GM12878 (cell line): ENCODE measurements at regions not wholly inside any gene's neighbourhood (a gene's known extent, or its start where the extent isn't known, plus 50 kb on each side); places are given as distances from the start of the nearest gene placed in this dataset.

Experiments used
- ATAC-seq: fragments of 200-7000 bp; cut with Tn5 transposase; 3 replicates; pipeline ENCODE4 v1.9.1; 2020; ENCODE audit warnings: mild to moderate bottlenecking, moderate library complexity
- BruUV-seq: library from RNA; stranded (reverse); fragments of 400-500 nt; replicated peaks from 2 replicates; lab custom pipeline; 2021; lab: Mats Ljungman, UMichigan
- CTCF ChIA-PET: fragments of 300-600 bp; sonication (Branson Sonifier 250); formaldehyde crosslinking; extraction: SDS; loops from one replicate; lab custom pipeline; 2021; ENCODE audit warnings: inconsistent platforms; lab: Yijun Ruan, JAX
- POLR2A ChIA-PET: fragments of 350-600 bp; formaldehyde crosslinking; extraction: SDS; loops from one replicate; lab custom pipeline; 2021; ENCODE audit warnings: inconsistent platforms; lab: Charles Lee
- RAD21 ChIA-PET: fragments of 300-600 bp; sonication (Branson Sonifier 250); formaldehyde crosslinking; loops from one replicate; lab custom pipeline; 2023; ENCODE audit warnings: antibody characterized with exemption; ENCODE audit not compliant: unreplicated experiment; lab: Charles Lee
- SMC1A ChIA-PET: fragments of 300-600 bp; sonication (Branson Sonifier 250); formaldehyde crosslinking; loops from one replicate; lab custom pipeline; 2023; ENCODE audit not compliant: unreplicated experiment, uncharacterized antibody; lab: Charles Lee
- DNase-seq: peaks from one replicate; pipeline ENCODE4 v3.0.0-alpha.2; 2011; ENCODE audit warnings: low read depth, low spot score
- FAIRE-seq: peaks from 3 replicates; lab custom pipeline; 2011; peaks lifted over from hg19 to GRCh38; lab: Jason Lieb, UNC
- H2AFZ ChIP-seq: 2 replicates; pipeline ENCODE4 v1.6.0; 2011; ENCODE audit warnings: low read depth, low read length, control low read depth; ENCODE audit not compliant: control insufficient read depth
- H3K27ac ChIP-seq: 2 replicates; pipeline ENCODE4 v1.5.1; 2011; ENCODE audit warnings: control low read depth; ENCODE audit not compliant: control insufficient read depth, insufficient read depth
- H3K27me3 ChIP-seq, 2 experiments: replicated peaks in 1 of 2; 2 replicates each; pipeline versions ENCODE4 v1.6.0 to v1.6.1; 2011; ENCODE audit warnings: low read length in 1 of 2; ENCODE audit not compliant: control insufficient read depth in 2 of 2, insufficient read depth in 2 of 2
- H3K36me3 ChIP-seq, 2 experiments: 2 replicates each; pipeline ENCODE4 v1.5.1; 2011; ENCODE audit warnings: low read length in 1 of 2; ENCODE audit not compliant: control insufficient read depth in 2 of 2, insufficient read depth in 2 of 2
- H3K4me1 ChIP-seq: 2 replicates; pipeline ENCODE4 v1.6.1; 2011; ENCODE audit warnings: mild to moderate bottlenecking, low read length, moderate library complexity, mixed read lengths; ENCODE audit not compliant: control insufficient read depth, insufficient read depth
- H3K4me2 ChIP-seq: 2 replicates; pipeline ENCODE4 v1.6.0; 2011; ENCODE audit warnings: control low read depth; ENCODE audit not compliant: control insufficient read depth, insufficient read depth
- H3K4me3 ChIP-seq: fragments of 200-600 bp; sonication (generic); 2 replicates; pipeline ENCODE4 v1.5.1; 2016
- H3K79me2 ChIP-seq: 2 replicates; pipeline ENCODE4 v1.6.0; 2011; ENCODE audit warnings: low read length; ENCODE audit not compliant: control insufficient read depth, insufficient read depth
- H3K9ac ChIP-seq: 2 replicates; pipeline ENCODE4 v1.8.0; 2011; ENCODE audit warnings: low read length, control low read depth, mixed read lengths; ENCODE audit not compliant: control insufficient read depth, insufficient read depth
- H3K9me3 ChIP-seq: replicated peaks from 3 replicates; pipeline ENCODE4 v1.5.1; 2011; ENCODE audit warnings: mild to moderate bottlenecking, low read length; ENCODE audit not compliant: control insufficient read depth, insufficient read depth
- H4K20me1 ChIP-seq: 2 replicates; pipeline ENCODE4 v1.6.0; 2011; ENCODE audit not compliant: control insufficient read depth, insufficient read depth
- BCL3 ChIP-seq: IDR thresholded peaks from 2 replicates; pipeline ENCODE4 v1.6.1; 2011; ENCODE audit warnings: borderline replicate concordance, low read depth, mild to moderate bottlenecking, moderate library complexity, low read length; ENCODE audit not compliant: insufficient read depth, poor library complexity, severe bottlenecking
- CBFB ChIP-seq: IDR thresholded peaks from 2 replicates; pipeline ENCODE4 v1.6.1; 2016; ENCODE audit warnings: antibody characterized with exemption, low read depth
- CHD4 ChIP-seq: fragments of 200-600 bp; sonication (generic); IDR thresholded peaks from 2 replicates; pipeline ENCODE4 v1.6.1; 2016; ENCODE audit warnings: mild to moderate bottlenecking
- DPF2 ChIP-seq: fragments of 450-650 bp; IDR thresholded peaks from 2 replicates; pipeline ENCODE4 v1.6.1; 2017; ENCODE audit warnings: mild to moderate bottlenecking
- E4F1 ChIP-seq: fragments of 450-650 bp; IDR thresholded peaks from 2 replicates; pipeline ENCODE4 v1.6.1; 2018; ENCODE audit warnings: borderline replicate concordance, mild to moderate bottlenecking; ENCODE audit not compliant: partially characterized antibody
- FOXK2 ChIP-seq: fragments of 450-650 bp; IDR thresholded peaks from 2 replicates; pipeline ENCODE4 v1.6.1; 2017; ENCODE audit warnings: mild to moderate bottlenecking, moderate library complexity
- JUNB ChIP-seq: IDR thresholded peaks from 2 replicates; pipeline ENCODE4 v1.6.1; 2016; ENCODE audit warnings: antibody characterized with exemption, mild to moderate bottlenecking
- MAX ChIP-seq: IDR thresholded peaks from 2 replicates; pipeline ENCODE4 v1.6.1; 2012; ENCODE audit warnings: low read depth, low read length, improper control_type of control experiment
- NR2C1 ChIP-seq: fragments of 450-650 bp; IDR thresholded peaks from 2 replicates; pipeline ENCODE4 v1.6.1; 2017; ENCODE audit warnings: antibody characterized with exemption, mild to moderate bottlenecking, moderate library complexity
- PBX3 ChIP-seq: IDR thresholded peaks from 2 replicates; pipeline ENCODE4 v1.6.1; 2011; ENCODE audit warnings: mild to moderate bottlenecking, low read depth, low read length, moderate library complexity; ENCODE audit not compliant: insufficient replicate concordance
- RB1 ChIP-seq: fragments of 450-650 bp; formaldehyde crosslinking; IDR thresholded peaks from 2 replicates; pipeline ENCODE4 v1.6.1; 2017; ENCODE audit warnings: mild to moderate bottlenecking, borderline replicate concordance
- SRF ChIP-seq, 2 experiments: IDR thresholded peaks; 2 replicates each; pipeline ENCODE4 v1.6.1; 2011; ENCODE audit warnings: low read depth in 2 of 2, low read length in 2 of 2, mild to moderate bottlenecking in 1 of 2, moderate library complexity in 1 of 2
- STAT3 ChIP-seq: IDR thresholded peaks from 2 replicates; pipeline ENCODE4 v1.6.1; 2011; ENCODE audit warnings: low read depth, low read length, improper control_type of control experiment
- TCF3 ChIP-seq: IDR thresholded peaks from 2 replicates; pipeline ENCODE4 v1.6.1; 2012; ENCODE audit warnings: low read depth, mild to moderate bottlenecking, low read length, borderline replicate concordance; ENCODE audit not compliant: insufficient read depth
- ZNF384 ChIP-seq: IDR thresholded peaks from 2 replicates; pipeline ENCODE4 v1.6.1; 2012; ENCODE audit warnings: low read depth, mild to moderate bottlenecking, low read length, improper control_type of control experiment, borderline replicate concordance
- WGBS: methylation state at CpG from one replicate; pipeline ENCODE4 v1.1.6; 2016; ENCODE audit warnings: low lambda C conversion rate; ENCODE audit not compliant: insufficient replicate concordance, insufficient coverage; ENCODE audit errors: missing lambda C conversion rate; 5-methylcytosine and 5-hydroxymethylcytosine counted together
- in situ Hi-C: fragments of 300-500 bp; cut with MboI; formaldehyde crosslinking; loops from 9 replicates; pipeline ENCODE4 v1.14.3; 2018; ENCODE audit warnings: mixed read lengths
- intact Hi-C: fragments of 100-400 bp; cut with micrococcal nuclease; formaldehyde crosslinking; loops from one replicate; pipeline ENCODE4 v1.14.2; 2022; ENCODE audit not compliant: unreplicated experiment

- H3K36me3 ChIP-seq, result no peaks in the 10 kb centered on the region
- no peak for FAIRE-seq
- ChIA-PET RAD21 (no interaction called here), SMC1A (no interaction called here), CTCF (no interaction called here), POLR2A (no interaction called here)
- H3K27me3 ChIP-seq, result no peaks in the 10 kb centered on the region
- DNase-seq, result no peak
- no peak overlapping the region for H3K4me3 ChIP-seq
- H3K9ac ChIP-seq, result no peak overlapping the region
- TF ChIP-seq NR2C1 (no peak), SRF (IDR thresholded peaks at IDR 0.05; ENCODE audit: low read depth in 2 of 2, low read length in 2 of 2) (no peak), CHD4 (no peak), CBFB (no peak), STAT3 (no peak), MAX (no peak), ZNF384 (no peak), RB1 (no peak), DPF2 (no peak), JUNB (no peak)
- no peak for ATAC-seq
- no peaks in the 10 kb centered on the region for H3K4me1 ChIP-seq
- H3K9me3 ChIP-seq, result no peaks in the 10 kb centered on the region
- intact Hi-C loops (no loop called here), in situ Hi-C loops (no loop called here)
- no peak overlapping the region for H2AFZ ChIP-seq
- WGBS, result 0% methylated on average over 1 of the region's 1 CpG
- H4K20me1 ChIP-seq, result no peaks in the 10 kb centered on the region
- no peak overlapping the region for H3K4me2 ChIP-seq
- no peaks in the 10 kb centered on the region for H3K79me2 ChIP-seq
- no peak overlapping the region for H3K27ac ChIP-seq
- no TSS peak for BruUV-seq
These were observed 1209.3 kb upstream of the CDH6 start for GRCh38 chr5:29984156-29984540.

GRCh38 chr5:29983528-29984155 lies 1209.8 kb upstream of the CDH6 start:
- Histone ChIP-seq H3K36me3 (no peaks in the 10 kb centered on the region), H3K27me3 (no peaks in the 10 kb centered on the region), H2AFZ (no peak overlapping the region), H3K4me1 (no peaks in the 10 kb centered on the region), H4K20me1 (no peaks in the 10 kb centered on the region), H3K79me2 (no peaks in the 10 kb centered on the region), H3K9me3 (no peaks in the 10 kb centered on the region), H3K4me2 (no peak overlapping the region), H3K4me3 (no peak overlapping the region), H3K9ac (no peak overlapping the region), H3K27ac (no peak overlapping the region)
- ChIA-PET SMC1A (no interaction called here), CTCF (no interaction called here), RAD21 (no interaction called here), POLR2A (no interaction called here)
- in situ Hi-C loops, result no loop called here
- no peak for FAIRE-seq
- intact Hi-C loops, result no loop called here
- DNase-seq, result no peak
- no peak for ATAC-seq
- no TSS peak for BruUV-seq
- TF ChIP-seq FOXK2 (no peak), TCF3 (no peak), BCL3 (no peak), E4F1 (no peak), PBX3 (no peak)
